ENCODE measurements at regions not wholly inside any gene's neighbourhood (a gene's known extent, or its start where the extent isn't known, plus 50 kb on each side); places are given as distances from the start of the nearest gene placed in this dataset.

- Histone ChIP-seq H2BK20ac (ENCODE audit: low read depth, low read length, poor library complexity, severe bottlenecking) (no peak overlapping the region), H2BK5ac (ENCODE audit: insufficient read length, low read length) (no peak overlapping the region), H4K5ac (ENCODE audit: insufficient read length, low read depth, low read length) (no peak overlapping the region), H3K27ac (ENCODE audit: insufficient read length, low read depth, low read length) (no peak overlapping the region), H3K79me1 (ENCODE audit: insufficient read depth, low read depth, low read length, poor library complexity, severe bottlenecking) (no peaks in the 10 kb centered on the region), H2AK5ac (ENCODE audit: insufficient read length, low read length) (no peak overlapping the region), H3K18ac (ENCODE audit: insufficient read length, low read depth, low read length) (no peak overlapping the region), H3K4me1 (ENCODE audit: insufficient read depth, low read length) (no peaks in the 10 kb centered on the region; the same call in 1 of the 2 replicates), H3K56ac (ENCODE audit: insufficient read length, low read depth, low read length) (no peak overlapping the region), H3K27me3 (ENCODE audit: insufficient read depth, low read length) (no peaks in the 10 kb centered on the region; the same call in 1 of the 2 replicates), H3K9me3 (ENCODE audit: control insufficient read depth, low read depth, low read length) (no peaks in the 10 kb centered on the region), H3K9ac (ENCODE audit: extremely low read depth, insufficient read length, low read length) (no peak overlapping the region), H2AFZ (ENCODE audit: low read length) (no peak overlapping the region), H3K14ac (ENCODE audit: insufficient read depth, low read length) (no peak overlapping the region), H3K23me2 (ENCODE audit: insufficient read length, low read depth, low read length, poor library complexity, severe bottlenecking) (no peaks in the 10 kb centered on the region), H3K4ac (ENCODE audit: low read depth, low read length) (no peak overlapping the region), H2BK15ac (ENCODE audit: low read depth, low read length) (no peak overlapping the region), H2BK120ac (ENCODE audit: low read depth, low read length, poor library complexity, severe bottlenecking) (no peak overlapping the region), H3K23ac (ENCODE audit: insufficient read length, low read depth, low read length) (no peak overlapping the region), H3K4me2 (ENCODE audit: insufficient read depth, insufficient read length, low read length) (no peak overlapping the region), H4K20me1 (ENCODE audit: control insufficient read depth, insufficient read depth, insufficient read length) (no peaks in the 10 kb centered on the region), H4K91ac (ENCODE audit: insufficient read length, low read depth, low read length) (no peak overlapping the region), H3K79me2 (ENCODE audit: insufficient read depth, low read length) (no peaks in the 10 kb centered on the region), H2BK12ac (ENCODE audit: insufficient read length, low read depth, low read length) (no peak overlapping the region), H3T11ph (ENCODE audit: low read length) (no peak overlapping the region), H4K8ac (replicated peaks; ENCODE audit: insufficient read length, low read depth, low read length) (no peak overlapping the region)
- Mint-ChIP-seq H3K27ac (no peak overlapping the region), H3K36me3 (ENCODE audit: insufficient read depth in 1 of 3, low read depth in 3 of 3) (peaks cover 6 to 8% (median 7%) of the 10 kb centered on the region in 3 experiments; a peak in 6 of 7 replicates), H3K4me1 (peaks cover 0 to 9% of the 10 kb centered on the region in 2 experiments; a peak in 2 of 4 replicates), H3K4me3 (no peak overlapping the region), H3K9me3 (peaks cover 6% of the 10 kb centered on the region in 2 experiments; a peak in 3 of 5 replicates), H3K27me3 (ENCODE audit: low read depth) (no peaks in the 10 kb centered on the region; the same call in none of the 2 replicates)
- WGBS (ENCODE audit: extremely low coverage, insufficient read length, low lambda C conversion rate) = no CpG with 5 or more reads among the region's 10 CpGs
- no peak for DNase-seq
- no peak for TF ChIP-seq CTCF (conservative IDR thresholded peaks at IDR 0.05)
These were observed 541.2 kb upstream of the JARID2 start for GRCh38 chr6:14704383-14705271.
